Occipital lobe (tissue), 1 donor: ENCODE measurements at regions not wholly inside any gene's neighbourhood (a gene's known extent, or its start where the extent isn't known, plus 50 kb on each side); places are given as distances from the start of the nearest gene placed in this dataset.

Source experiments
- DNase-seq: peaks from one replicate; lab custom pipeline; 2025; lab: John Stamatoyannopoulos, UW

- DNase-seq, result no peak
Measured at GRCh38 chr2:9772035-9772998, 71.0 kb upstream of the TAF1B start.

GRCh38 chr2:9772999-9773902 is 70.0 kb upstream of the TAF1B start:
- no peak for DNase-seq

- no peak for DNase-seq
Measured at GRCh38 chr2:9773903-9774239, 69.4 kb upstream of the TAF1B start.

GRCh38 chr2:9774266-9774665 is 69.0 kb upstream of the TAF1B start:
- no peak for DNase-seq

DNA sequence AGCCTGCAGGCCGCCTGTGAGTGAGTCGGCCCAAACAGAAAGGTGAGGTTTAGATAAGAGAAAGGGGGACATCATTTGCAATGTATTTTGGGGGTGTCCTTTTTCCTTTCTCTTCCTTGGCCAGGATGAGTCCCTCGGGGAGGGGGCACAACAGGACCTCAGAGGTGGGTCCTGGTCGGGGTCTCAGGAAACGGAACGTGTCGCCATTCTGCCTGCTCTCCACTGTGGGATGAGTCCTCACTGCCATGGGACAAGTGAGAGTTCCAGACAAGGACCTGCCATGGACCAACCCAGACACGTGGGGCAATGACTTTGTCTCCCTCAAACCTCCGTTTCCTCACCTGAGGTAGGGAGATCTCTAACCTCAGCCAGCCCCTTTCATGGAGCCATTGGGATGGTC is 67.9 kb upstream of the TAF1B start:
- no peak for DNase-seq

- DNase-seq, result no peak
Measured at GRCh38 chr2:9775999-9776712, 67.1 kb upstream of the TAF1B start.

- DNase-seq, result no peak
Measured at GRCh38 chr2:9777081-9777480, 66.2 kb upstream of the TAF1B start.

GRCh38 chr2:9778012-9778411 is 65.3 kb upstream of the TAF1B start:
- no peak for DNase-seq

DNA sequence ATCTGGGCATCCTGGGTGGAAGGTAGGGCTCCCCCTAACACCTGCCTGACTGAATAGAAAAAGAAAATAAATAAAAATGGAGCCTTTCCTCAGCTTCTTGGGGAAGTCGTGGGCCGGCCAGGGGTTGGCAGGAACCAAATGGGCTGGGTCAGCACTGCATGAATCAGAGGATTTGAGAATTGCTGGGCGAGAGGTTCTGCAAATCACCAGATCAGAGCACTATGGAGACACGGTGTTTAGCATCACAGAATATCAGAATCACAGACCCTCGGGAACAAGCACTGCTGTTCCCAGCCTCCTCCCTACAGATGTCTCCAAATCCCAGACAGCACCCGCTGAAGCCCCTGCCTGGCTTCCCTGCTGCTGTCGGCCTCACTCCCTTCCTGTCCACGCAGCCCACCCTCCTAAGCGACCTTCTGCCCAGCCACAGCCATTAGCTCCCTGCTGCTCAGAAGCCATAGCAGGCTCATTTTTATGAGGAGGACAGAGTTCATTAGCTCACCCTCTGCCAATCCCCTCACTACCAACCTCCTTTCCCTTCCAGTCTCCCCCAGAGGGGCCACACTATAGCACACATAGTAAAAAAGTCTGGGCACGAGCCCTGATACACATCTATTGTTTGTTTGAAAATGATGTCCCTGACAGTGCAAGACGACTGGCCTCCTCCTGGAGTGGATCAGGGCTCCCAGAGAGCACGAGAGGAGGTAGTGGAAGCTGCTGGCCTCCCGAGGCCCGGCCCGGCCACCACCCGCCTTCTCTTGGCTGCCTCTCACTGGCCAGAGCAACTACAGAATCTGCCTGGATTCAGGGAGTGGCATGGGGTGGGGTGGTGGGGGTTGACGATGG is 64.6 kb upstream of the TAF1B start:
- DNase-seq, result no peak

GRCh38 chr2:9779596-9780264 is 63.5 kb upstream of the TAF1B start:
- DNase-seq, result no peak

GRCh38 chr2:9780368-9781130 is 62.7 kb upstream of the TAF1B start:
- DNase-seq, result no peak

GRCh38 chr2:9781252-9781651 is 62.0 kb upstream of the TAF1B start:
- DNase-seq, result no peak

GRCh38 chr2:9782197-9782719 is 61.0 kb upstream of the TAF1B start:
- no peak for DNase-seq

GRCh38 chr2:9789371-9789770 is 53.9 kb upstream of the TAF1B start:
- DNase-seq, result no peak

- DNase-seq, result no peak
Measured at GRCh38 chr2:9790702-9791225, 52.5 kb upstream of the TAF1B start.

- no peak for DNase-seq
Measured at GRCh38 chr2:9791711-9792110, 51.6 kb upstream of the TAF1B start.

DNA sequence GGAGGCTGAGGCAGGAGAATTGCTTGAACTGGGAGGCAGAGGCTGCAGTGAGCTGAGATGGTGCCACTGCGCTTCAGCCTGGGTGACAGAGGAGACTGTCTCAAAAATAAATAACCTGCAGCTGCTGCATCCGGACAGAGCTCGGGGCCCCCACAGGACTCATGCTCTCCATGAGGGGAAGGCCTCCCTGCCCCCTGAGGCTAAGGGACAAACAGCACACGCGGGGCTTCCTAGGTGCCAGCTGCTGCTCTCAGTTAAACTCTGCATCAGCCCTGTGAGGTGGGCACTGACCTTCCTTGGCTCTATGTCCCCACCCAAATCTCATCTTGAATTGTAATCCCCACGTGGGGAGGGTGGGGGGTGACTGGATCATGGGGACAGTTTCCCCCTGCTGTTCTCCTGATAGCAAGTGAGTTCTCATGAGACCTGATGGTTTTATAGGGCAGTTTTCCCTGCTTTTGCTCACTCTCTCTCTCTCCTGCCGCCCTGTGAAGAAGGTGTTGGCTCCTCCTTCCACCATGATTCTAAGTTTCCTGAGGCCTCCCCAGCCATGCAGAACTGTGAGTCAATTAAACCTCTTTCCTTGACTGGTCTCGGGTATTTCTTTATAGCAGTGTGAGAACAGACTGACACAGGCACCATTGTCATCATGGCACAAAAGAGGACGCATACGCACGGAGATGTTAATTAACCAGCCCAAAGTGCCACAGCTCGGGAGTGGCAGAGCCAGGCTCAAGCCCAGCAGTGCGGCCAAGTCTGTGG is 49.9 kb upstream of the TAF1B start:
- no peak for DNase-seq
